Thoracic aorta (tissue), 2 donors: ENCODE measurements at regions not wholly inside any gene's neighbourhood (a gene's known extent, or its start where the extent isn't known, plus 50 kb on each side); places are given as distances from the start of the nearest gene placed in this dataset.

Experiments used
- ATAC-seq: fragments of 150-250 bp; one replicate; pipeline ENCODE4 v1.8.0; 2017; ENCODE audit warnings: low read depth; ENCODE audit not compliant: insufficient number of reproducible peaks, low FRiP score
- DNase-seq: peaks from one replicate; pipeline ENCODE4 v3.0.0-alpha.2; 2020; ENCODE audit warnings: low spot score
- H3K27ac ChIP-seq, 2 donors: fragments of 200-600 bp; sonication (generic); 1 replicate in 1 of 2; 2 replicates in 1 of 2; pipeline ENCODE4 v1.5.1; 2016; ENCODE audit warnings: mild to moderate bottlenecking in 2 of 2, moderate library complexity in 2 of 2
- H3K27me3 ChIP-seq: fragments of 200-600 bp; sonication (generic); replicated peaks from 2 replicates; pipeline ENCODE4 v1.6.0; 2016; ENCODE audit warnings: mild to moderate bottlenecking; ENCODE audit not compliant: insufficient read depth
- H3K36me3 ChIP-seq: fragments of 200-600 bp; sonication (generic); one replicate; pipeline ENCODE4 v1.5.1; 2016
- H3K4me1 ChIP-seq, 2 donors: fragments of 200-600 bp; sonication (generic); 1 replicate in 1 of 2; 2 replicates in 1 of 2; pipeline versions ENCODE4 v1.5.1 to v1.6.0; 2016; ENCODE audit warnings: low read depth in 2 of 2, mild to moderate bottlenecking in 1 of 2; ENCODE audit not compliant: control insufficient read depth in 1 of 2
- H3K4me3 ChIP-seq: fragments of 200-600 bp; sonication (generic); 2 replicates; pipeline ENCODE4 v1.5.1; 2016; ENCODE audit warnings: mild to moderate bottlenecking
- H3K9me3 ChIP-seq: fragments of 200-600 bp; sonication (generic); 2 replicates; pipeline ENCODE4 v1.5.1; 2016
- TF ChIP-seq, protein P1 (sequence below): fragments of 200-600 bp; sonication (generic); IDR thresholded peaks from one replicate; pipeline ENCODE4 v1.5.1; 2019; ENCODE audit warnings: antibody characterized with exemption

DNA sequence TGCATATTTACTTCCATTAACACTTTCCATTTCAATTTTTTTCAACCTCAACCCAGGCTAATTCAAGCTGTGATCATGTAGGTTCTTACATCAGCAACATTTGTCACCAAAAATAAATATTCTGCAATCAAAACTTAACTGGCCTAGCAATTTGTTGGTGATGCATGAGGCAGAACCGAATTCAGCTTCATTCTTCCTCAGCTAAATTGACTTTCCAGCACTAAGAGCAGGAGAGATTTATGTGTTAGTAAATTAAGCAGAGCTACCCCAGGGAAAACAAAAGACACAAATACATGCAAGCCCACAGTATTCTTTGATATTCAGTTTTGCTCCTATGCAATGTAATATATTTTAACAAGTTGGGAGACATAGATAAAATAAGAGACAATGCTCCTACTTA is 208.7 kb upstream of the NDST3 start:
- TF ChIP-seq, protein P1, sequence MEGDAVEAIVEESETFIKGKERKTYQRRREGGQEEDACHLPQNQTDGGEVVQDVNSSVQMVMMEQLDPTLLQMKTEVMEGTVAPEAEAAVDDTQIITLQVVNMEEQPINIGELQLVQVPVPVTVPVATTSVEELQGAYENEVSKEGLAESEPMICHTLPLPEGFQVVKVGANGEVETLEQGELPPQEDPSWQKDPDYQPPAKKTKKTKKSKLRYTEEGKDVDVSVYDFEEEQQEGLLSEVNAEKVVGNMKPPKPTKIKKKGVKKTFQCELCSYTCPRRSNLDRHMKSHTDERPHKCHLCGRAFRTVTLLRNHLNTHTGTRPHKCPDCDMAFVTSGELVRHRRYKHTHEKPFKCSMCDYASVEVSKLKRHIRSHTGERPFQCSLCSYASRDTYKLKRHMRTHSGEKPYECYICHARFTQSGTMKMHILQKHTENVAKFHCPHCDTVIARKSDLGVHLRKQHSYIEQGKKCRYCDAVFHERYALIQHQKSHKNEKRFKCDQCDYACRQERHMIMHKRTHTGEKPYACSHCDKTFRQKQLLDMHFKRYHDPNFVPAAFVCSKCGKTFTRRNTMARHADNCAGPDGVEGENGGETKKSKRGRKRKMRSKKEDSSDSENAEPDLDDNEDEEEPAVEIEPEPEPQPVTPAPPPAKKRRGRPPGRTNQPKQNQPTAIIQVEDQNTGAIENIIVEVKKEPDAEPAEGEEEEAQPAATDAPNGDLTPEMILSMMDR = no peak
- no peaks in the 10 kb centered on the region for H3K27me3 ChIP-seq
- no peaks in the 10 kb centered on the region for H3K36me3 ChIP-seq
- ATAC-seq (no peak), DNase-seq (no peak)
- no peak overlapping the region for H3K27ac ChIP-seq
- no peaks in the 10 kb centered on the region for H3K4me1 ChIP-seq
- no peak overlapping the region for H3K4me3 ChIP-seq
- no peaks in the 10 kb centered on the region for H3K9me3 ChIP-seq

DNA sequence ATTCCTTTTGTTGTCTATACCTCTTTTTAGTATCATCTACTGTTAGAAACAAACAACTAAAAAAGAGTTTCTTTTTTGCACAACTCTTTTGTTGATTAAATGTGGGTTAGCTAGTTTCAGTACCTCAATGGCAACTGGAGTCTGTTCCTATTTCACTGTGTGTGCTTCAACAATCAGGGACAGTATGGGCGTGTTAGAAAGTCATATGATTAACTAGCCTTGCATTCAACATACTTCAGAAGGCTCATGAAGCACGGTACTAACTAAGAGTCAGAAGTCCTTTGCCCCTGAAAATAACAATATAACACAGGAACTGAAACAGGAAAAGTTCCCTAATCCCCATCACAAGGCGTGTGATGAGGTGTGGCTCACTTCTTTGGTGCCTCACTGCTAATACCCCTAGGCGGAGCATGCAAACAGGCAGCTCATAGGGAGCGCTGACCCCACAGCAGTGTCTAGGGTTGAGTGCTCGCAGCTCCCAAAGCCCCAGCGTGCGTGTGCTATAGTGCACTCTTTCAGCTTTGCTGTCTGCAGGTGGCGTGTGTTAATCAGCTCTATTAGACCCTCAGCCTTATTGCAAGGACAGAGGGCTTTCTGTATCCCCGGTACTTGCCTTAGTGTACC is 203.1 kb upstream of the NDST3 start:
- Histone ChIP-seq H3K4me1 (no peaks in the 10 kb centered on the region), H3K4me3 (no peak overlapping the region), H3K36me3 (no peaks in the 10 kb centered on the region), H3K27me3 (no peaks in the 10 kb centered on the region), H3K9me3 (no peaks in the 10 kb centered on the region), H3K27ac (no peak overlapping the region)
- DNase-seq (no peak), ATAC-seq (no peak)
- TF ChIP-seq, protein P1 = no peak

DNA sequence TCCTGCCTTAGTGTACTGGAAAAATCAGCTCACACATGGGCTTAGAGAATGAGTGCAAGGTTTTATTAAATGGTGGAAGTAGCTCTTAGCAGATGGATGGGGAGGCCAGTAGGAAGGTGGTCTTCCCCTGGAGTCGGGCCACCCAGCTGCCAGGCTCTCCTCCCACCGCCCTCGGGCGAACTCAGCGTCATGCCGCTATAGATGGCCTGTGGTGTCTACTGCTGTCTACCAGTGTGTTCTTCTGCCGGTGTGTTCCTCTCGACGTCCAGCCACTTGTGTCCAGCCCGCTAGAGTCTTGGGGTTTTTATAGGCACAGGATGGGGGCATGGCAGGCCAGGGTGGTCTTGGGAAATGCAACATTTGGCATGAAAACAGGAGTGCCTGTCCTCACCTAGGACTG is 198.7 kb upstream of the NDST3 start:
- no peak overlapping the region for H3K4me3 ChIP-seq
- H3K9me3 ChIP-seq = no peaks in the 10 kb centered on the region
- ATAC-seq (no peak), DNase-seq (no peak)
- TF ChIP-seq, protein P1 = no peak
- no peak overlapping the region for H3K27ac ChIP-seq
- H3K27me3 ChIP-seq = no peaks in the 10 kb centered on the region
- H3K36me3 ChIP-seq = no peaks in the 10 kb centered on the region
- H3K4me1 ChIP-seq = no peaks in the 10 kb centered on the region

DNA sequence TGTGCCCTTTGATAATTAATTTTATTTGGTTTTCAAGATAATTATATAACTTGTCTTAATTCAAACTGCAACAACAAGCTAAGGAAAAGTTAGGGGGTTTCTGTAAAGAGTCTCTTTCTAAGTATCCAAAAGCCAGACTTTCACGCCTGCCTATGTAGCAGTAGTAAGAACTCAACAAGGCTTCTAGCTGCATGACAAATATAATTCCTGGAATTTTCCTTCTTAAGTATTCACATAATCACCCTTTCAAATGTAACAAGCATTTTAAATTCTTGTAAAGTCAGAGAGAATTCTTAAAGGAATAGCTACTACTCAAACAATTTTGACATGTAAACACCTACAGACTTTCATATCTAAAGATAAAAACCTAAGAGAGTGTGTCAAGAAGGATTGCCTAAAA is 189.7 kb upstream of the NDST3 start:
- TF ChIP-seq, protein P1 = no peak
- DNase-seq (no peak), ATAC-seq (no peak)
- H3K27me3 ChIP-seq = no peaks in the 10 kb centered on the region
- no peaks in the 10 kb centered on the region for H3K4me1 ChIP-seq
- H3K9me3 ChIP-seq = no peaks in the 10 kb centered on the region
- H3K27ac ChIP-seq = no peak overlapping the region
- H3K36me3 ChIP-seq = no peaks in the 10 kb centered on the region
- no peak overlapping the region for H3K4me3 ChIP-seq

DNA sequence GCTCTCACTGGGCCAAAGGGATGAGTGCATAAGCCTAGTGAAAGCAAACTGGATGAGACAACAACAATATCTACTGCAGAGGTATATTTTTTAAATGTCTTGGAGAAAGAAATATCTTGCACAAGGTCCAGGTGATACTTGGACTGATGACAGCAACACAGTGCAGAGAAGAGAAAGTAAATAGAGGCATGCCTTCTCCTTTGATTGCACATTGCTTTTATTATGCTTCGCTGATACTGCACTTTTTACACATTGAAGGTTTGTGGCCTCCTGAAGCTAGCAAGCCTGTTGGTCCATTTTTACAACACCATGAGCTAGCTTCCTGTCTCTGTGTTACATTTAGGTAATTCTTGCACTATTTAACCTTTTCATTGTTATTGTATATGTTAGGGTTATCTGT is 189.0 kb upstream of the NDST3 start:
- no peaks in the 10 kb centered on the region for H3K36me3 ChIP-seq
- no peaks in the 10 kb centered on the region for H3K9me3 ChIP-seq
- no peaks in the 10 kb centered on the region for H3K27me3 ChIP-seq
- H3K27ac ChIP-seq = no peak overlapping the region
- no peak overlapping the region for H3K4me3 ChIP-seq
- TF ChIP-seq, protein P1 = no peak
- H3K4me1 ChIP-seq = no peaks in the 10 kb centered on the region
- ATAC-seq = no peak
- no peak for DNase-seq
